ENCODE measurements at regions not wholly inside any gene's neighbourhood (a gene's known extent, or its start where the extent isn't known, plus 50 kb on each side); places are given as distances from the start of the nearest gene placed in this dataset.

DNA sequence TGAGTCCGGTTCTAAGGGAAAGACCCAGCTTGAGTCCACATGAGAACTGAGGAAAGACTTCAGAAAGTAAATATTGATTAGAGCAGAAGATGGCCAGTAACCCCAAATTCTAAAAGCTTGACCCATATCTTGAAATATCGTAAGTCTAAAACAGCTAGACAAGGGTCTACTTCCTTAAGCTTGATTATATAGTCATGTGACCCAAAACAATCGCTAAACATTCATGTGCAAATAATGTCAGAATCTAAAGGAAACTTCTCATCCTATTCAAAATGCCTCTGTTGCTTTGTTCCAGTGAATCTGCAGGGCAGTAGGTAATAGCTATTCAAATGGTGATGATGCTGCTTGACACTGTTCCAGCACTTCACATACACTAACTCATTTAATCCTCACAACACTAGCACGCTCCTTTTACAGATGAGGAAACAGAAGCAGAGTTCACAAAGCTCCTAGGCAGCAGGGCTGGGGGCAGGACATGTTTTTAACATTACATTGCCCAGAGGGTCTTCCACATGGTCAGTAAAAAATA, 52.6 kb downstream of the TCF20 start:
- DNase-seq (ENCODE audit: low spot score in 2 of 2), result peak; percentile 75 to 99
- H3K4me1 ChIP-seq, result peaks cover 24% of the 10 kb centered on the region
- no peak overlapping the region for H3K4me3 ChIP-seq
- H3K9me3 ChIP-seq, result no peaks in the 10 kb centered on the region
- in situ Hi-C loops (cut with MboI; ENCODE audit: low sequenced_read_pairs), result no loop called here
- no peaks in the 10 kb centered on the region for H3K27me3 ChIP-seq (ENCODE audit: low read depth)
- H3K36me3 ChIP-seq (replicated peaks), result peaks cover 26% of the 10 kb centered on the region

DNA sequence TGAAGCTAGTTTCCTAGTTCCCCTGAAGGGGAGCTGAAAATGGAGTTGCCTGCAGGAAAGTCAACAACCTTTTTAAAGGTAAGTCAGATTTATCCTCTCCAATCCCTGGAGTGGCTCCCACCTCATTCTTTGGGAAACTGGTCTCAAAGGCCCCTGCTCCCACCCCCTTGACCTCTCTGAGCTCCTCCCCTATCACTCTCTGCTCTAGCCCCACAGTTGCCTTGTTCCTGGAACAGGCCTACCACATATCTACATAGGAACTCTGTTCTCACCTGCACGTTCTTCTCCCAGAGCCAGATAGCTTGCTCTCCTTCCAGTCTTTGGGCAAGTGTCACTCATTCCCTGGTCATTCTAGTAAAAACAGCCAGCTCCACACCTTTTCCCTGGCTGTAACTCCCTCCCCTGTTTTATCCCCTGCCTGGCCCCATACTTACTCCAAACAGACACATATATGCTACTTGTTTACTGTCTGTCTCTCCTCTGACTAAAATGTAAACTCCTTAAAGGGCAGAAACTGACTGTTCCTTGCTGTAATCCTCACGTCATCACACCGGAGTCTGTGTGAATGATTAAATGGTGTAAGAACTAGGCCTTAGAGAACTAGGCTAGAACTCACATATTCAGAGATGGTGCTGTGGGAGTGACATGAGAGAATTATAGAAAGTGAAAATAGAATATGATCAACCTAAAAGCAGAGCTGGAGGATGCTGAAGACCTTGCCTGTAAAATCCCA, 53.3 kb downstream of the TCF20 start:
- H3K4me3 ChIP-seq, result no peak overlapping the region
- DNase-seq (ENCODE audit: low spot score in 2 of 2), result no peak
- in situ Hi-C loops (cut with MboI; ENCODE audit: low sequenced_read_pairs), result no loop called here

DNA sequence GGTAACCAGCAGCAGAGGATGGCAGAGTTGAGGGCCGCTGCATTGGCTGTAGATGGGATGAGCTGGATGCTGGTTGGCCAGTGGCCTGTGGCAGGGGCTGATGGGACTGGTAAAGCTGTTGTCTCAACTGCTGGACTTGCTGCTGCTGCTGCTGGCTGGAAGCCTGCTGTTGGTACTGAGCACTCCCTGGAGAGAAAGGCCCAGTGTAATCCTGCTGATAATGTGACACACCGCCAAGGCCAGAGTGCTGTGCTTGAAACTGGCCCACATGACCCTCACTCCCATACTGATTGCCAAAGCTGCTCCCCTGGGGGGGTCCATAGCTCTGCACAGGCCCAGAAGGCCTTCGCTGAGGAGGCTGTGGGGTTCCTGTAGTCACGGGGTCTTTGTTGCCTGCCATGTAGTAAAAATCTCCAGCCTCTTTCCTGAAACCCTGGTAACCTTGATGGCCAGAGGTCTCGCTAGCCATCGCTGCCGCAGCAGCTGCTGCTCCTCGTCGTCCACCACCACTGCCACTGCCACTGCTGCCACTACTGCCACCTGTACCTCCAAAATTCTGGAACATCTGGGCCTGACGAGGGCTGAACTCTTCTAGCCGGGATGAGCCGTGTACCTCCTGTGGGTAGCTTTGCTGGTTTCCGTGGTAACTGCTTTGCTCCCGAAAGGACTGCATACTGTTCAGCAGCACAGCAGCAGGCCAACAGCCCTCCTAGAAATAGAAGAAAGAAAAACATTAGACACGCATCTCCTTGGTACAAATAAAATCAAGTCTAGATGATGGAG, 55.6 kb downstream of the TCF20 start:
- H3K9me3 ChIP-seq, result no peaks in the 10 kb centered on the region
- H3K4me3 ChIP-seq, result no peak overlapping the region
- H3K27me3 ChIP-seq (ENCODE audit: low read depth), result no peaks in the 10 kb centered on the region
- H3K4me1 ChIP-seq, result peaks cover 24% of the 10 kb centered on the region
- DNase-seq (ENCODE audit: low spot score in 2 of 2), result no peak
- in situ Hi-C loops (cut with MboI; ENCODE audit: low sequenced_read_pairs), result no loop called here
- H3K36me3 ChIP-seq (replicated peaks), result peaks cover 45% of the 10 kb centered on the region

More for the DNA sequence above, 53.3 kb downstream of the TCF20 start:
- Histone ChIP-seq H3K27me3 (ENCODE audit: low read depth) (no peaks in the 10 kb centered on the region), H3K4me1 (peaks cover 24% of the 10 kb centered on the region), H3K36me3 (replicated peaks) (peaks cover 31% of the 10 kb centered on the region), H3K9me3 (no peaks in the 10 kb centered on the region)

DNA sequence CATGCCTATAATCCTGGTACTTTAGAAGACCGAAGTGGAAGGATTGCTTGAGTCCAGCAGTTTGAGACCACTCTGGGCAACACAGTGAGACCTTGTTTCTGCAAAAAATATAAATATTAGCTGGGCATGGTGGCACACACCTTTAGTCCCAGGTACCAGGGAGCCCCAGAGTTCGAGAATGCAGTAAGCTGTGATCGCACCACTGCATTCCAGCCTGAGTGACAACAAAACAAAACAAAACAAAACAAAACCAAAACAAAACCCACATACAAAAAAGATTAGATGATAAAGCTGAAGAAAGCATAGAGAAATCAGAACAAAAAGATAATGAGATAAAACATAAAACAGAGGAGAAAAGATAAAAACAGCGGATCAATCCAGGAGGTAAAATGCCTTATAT, 62.1 kb downstream of the TCF20 start:
- Histone ChIP-seq H3K9me3 (no peaks in the 10 kb centered on the region), H3K36me3 (replicated peaks) (peaks cover 28% of the 10 kb centered on the region)
- in situ Hi-C loops (cut with MboI; ENCODE audit: low sequenced_read_pairs), result no loop called here

DNA sequence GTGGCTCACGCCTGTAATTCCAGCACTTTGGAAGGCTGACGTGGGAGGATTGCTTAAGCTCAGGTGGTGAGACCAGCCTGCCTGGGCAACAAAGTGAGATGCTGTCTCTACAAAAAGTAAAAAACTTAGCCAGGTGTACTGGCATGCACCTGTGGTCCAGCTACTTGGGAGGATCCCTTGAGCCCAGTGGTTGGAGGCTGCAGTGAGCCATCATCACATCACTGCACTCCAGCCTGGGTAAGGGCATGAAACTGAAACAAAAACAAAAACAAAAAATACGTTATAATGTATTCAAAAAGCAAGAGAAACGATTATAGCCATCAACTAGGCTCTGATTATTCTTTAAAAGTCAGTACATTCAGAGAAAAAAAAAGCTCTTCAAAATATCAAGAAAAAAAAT, 62.5 kb downstream of the TCF20 start:
- H3K4me3 ChIP-seq, result no peak overlapping the region
- peaks cover 4% of the 10 kb centered on the region; the same call in 1 of the 2 replicates for H3K4me1 ChIP-seq
- H3K27me3 ChIP-seq (ENCODE audit: low read depth), result no peaks in the 10 kb centered on the region
- DNase-seq (ENCODE audit: low spot score in 2 of 2), result no peak
- H3K36me3 ChIP-seq (replicated peaks), result peaks cover 23% of the 10 kb centered on the region
- no peaks in the 10 kb centered on the region for H3K9me3 ChIP-seq
- in situ Hi-C loops (cut with MboI; ENCODE audit: low sequenced_read_pairs), result no loop called here

More for the DNA sequence above, 62.1 kb downstream of the TCF20 start:
- Histone ChIP-seq H3K27me3 (ENCODE audit: low read depth) (no peaks in the 10 kb centered on the region), H3K4me3 (no peak overlapping the region), H3K4me1 (peaks cover 4% of the 10 kb centered on the region; the same call in 1 of the 2 replicates)
- DNase-seq (ENCODE audit: low spot score in 2 of 2), result no peak

DNA sequence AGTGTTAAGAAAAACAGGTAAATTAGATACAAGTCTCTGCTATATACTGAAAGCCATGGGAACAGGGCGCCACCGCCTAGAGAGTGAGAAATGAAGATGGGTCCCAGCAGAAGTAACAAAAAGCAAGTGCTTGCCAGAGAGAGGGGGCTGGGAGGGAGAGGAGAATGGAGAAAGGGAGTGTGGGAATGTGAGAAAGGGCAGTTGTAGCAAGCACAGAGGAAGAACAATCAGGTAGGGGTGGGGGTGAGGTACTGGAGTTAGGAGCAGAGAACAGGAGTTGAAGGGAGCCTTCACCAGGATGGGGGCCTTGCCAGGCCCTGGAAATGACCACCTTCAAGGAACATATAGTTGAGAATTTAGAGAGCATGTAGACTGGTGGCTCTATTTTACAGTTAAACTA, 66.8 kb downstream of the TCF20 start:
- no peaks in the 10 kb centered on the region for H3K27me3 ChIP-seq (ENCODE audit: low read depth)
- in situ Hi-C loops (cut with MboI; ENCODE audit: low sequenced_read_pairs), result no loop called here
- peaks cover 2% of the 10 kb centered on the region; the same call in 1 of the 2 replicates for H3K4me1 ChIP-seq
- H3K4me3 ChIP-seq, result no peak overlapping the region
- 0 out of 2 replicates have a peak, but pooled peaks cover 4% of the 10 kb centered on the region for H3K36me3 ChIP-seq (replicated peaks)
- H3K9me3 ChIP-seq, result no peaks in the 10 kb centered on the region
- DNase-seq (ENCODE audit: low spot score in 2 of 2), result no peak

DNA sequence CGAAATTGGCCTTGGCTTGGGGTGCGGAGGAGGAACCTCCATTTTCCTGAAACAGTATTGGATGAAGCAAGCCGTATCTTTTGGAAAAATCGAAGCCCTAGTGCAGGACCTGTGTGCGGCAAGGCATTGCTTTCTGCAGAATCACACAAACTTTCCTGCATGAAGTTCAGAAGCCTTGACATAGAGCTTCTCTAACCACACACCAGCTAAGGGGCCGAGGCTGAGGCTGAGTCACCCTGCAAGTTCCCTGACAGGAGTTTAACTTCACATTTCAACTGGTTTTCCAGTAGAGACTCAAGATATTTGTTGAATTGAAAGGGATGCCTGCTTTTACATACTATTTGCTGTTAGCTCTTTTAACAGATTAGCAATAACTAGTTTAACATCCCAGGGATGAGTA, 67.8 kb downstream of the TCF20 start:
- Histone ChIP-seq H3K9me3 (no peaks in the 10 kb centered on the region), H3K27me3 (ENCODE audit: low read depth) (no peaks in the 10 kb centered on the region), H3K4me3 (no peak overlapping the region), H3K36me3 (replicated peaks) (0 out of 2 replicates have a peak, but pooled peaks cover 4% of the 10 kb centered on the region), H3K4me1 (no peaks in the 10 kb centered on the region)
- no peak for DNase-seq (ENCODE audit: low spot score in 2 of 2)
- in situ Hi-C loops (cut with MboI; ENCODE audit: low sequenced_read_pairs), result no loop called here

DNA sequence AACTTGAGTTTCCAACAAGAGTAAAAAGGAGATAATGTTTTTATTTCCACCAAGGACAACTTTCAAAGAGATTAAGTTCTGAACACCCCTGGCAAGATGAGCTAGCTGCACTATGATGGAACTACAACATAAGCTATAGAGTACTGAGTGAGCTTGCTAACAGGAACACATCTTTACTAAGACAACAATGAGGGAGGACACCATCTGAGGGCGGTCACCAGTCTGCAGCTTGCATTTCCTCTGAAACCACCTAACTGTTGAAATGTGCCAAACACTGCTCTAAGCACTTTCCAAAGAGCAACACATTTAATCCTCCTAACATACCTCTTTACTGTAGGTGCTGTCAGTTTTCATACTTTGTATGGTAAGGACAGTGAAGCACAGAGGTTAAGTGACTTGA, 68.4 kb downstream of the TCF20 start:
- no peak for DNase-seq (ENCODE audit: low spot score in 2 of 2)
- Histone ChIP-seq H3K4me3 (no peak overlapping the region), H3K27me3 (ENCODE audit: low read depth) (no peaks in the 10 kb centered on the region), H3K4me1 (no peaks in the 10 kb centered on the region), H3K36me3 (replicated peaks) (0 out of 2 replicates have a peak, but pooled peaks cover 4% of the 10 kb centered on the region), H3K9me3 (no peaks in the 10 kb centered on the region)
- in situ Hi-C loops (cut with MboI; ENCODE audit: low sequenced_read_pairs), result no loop called here

DNA sequence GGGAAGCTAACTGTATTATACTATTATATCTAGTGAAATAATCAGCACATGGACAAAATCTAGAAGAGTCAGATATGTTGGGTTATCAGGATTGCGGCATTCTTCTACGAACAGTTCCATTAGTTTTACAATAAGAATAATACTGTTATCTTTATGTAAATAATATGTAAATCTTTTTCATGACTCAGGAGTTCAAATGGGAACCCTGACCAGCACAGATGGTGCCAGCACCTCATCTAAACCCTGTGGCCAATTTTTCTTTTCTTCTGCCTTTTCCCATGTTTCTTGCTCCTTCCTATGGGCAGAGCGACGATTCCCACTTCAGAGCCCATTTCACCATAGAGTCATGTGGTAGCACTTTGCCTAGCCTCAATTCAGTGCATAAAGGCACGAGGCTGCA, 68.4 kb upstream of the CYP2D6 start:
- Histone ChIP-seq H3K4me3 (no peak overlapping the region), H3K27me3 (ENCODE audit: low read depth) (no peaks in the 10 kb centered on the region), H3K9me3 (no peaks in the 10 kb centered on the region), H3K36me3 (replicated peaks) (no peaks in the 10 kb centered on the region; the same call in 1 of the 2 replicates), H3K4me1 (no peaks in the 10 kb centered on the region)
- no peak for DNase-seq (ENCODE audit: low spot score in 2 of 2)
- in situ Hi-C loops (cut with MboI; ENCODE audit: low sequenced_read_pairs), result no loop called here

DNA sequence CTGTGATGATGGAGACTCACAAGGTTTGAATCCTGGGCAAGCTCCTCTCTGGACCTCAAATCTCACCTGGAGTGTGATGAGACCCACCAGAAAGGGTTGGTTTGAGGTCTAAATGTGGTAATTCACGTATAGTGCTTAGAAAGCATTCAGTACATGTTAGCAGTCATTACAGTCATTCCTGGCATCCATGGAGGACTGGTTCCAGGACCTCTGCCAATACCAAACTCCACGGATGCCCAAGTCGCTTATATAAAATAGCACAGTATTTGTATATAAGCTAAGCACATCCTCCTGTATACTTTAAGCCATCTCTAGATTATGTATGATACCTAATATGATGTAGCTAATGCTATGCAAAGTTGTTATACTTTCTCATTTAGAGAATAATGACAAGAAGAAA, 67.6 kb upstream of the CYP2D6 start:
- H3K27me3 ChIP-seq (ENCODE audit: low read depth), result no peaks in the 10 kb centered on the region
- no peaks in the 10 kb centered on the region for H3K4me1 ChIP-seq
- H3K36me3 ChIP-seq (replicated peaks), result no peaks in the 10 kb centered on the region; the same call in 1 of the 2 replicates
- no peaks in the 10 kb centered on the region for H3K9me3 ChIP-seq
- no peak overlapping the region for H3K4me3 ChIP-seq
- no peak for DNase-seq (ENCODE audit: low spot score in 2 of 2)
- in situ Hi-C loops (cut with MboI; ENCODE audit: low sequenced_read_pairs), result no loop called here

DNA sequence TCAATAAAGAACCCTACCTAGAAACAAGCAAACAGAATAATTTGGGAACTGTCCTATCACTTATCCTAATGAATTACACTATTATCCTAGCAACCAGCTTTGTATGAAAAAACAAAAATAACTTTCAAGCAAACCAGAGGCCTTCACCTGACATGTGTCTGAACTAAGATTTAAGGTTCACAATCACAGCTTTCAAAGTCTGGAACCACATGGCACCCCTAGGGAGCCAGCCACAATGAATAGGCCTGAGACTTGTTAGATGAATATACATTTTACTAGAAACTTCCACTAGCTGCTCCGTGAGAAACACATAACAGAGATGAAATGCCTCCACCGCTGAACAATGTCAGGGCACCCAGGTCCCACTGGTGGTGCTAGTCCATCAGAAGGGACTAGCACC, 65.8 kb upstream of the CYP2D6 start:
- Histone ChIP-seq H3K4me3 (no peak overlapping the region), H3K27me3 (ENCODE audit: low read depth) (no peaks in the 10 kb centered on the region), H3K4me1 (no peaks in the 10 kb centered on the region), H3K36me3 (replicated peaks) (no peaks in the 10 kb centered on the region; the same call in 1 of the 2 replicates), H3K9me3 (no peaks in the 10 kb centered on the region)
- in situ Hi-C loops (cut with MboI; ENCODE audit: low sequenced_read_pairs), result no loop called here
- no peak for DNase-seq (ENCODE audit: low spot score in 2 of 2)

DNA sequence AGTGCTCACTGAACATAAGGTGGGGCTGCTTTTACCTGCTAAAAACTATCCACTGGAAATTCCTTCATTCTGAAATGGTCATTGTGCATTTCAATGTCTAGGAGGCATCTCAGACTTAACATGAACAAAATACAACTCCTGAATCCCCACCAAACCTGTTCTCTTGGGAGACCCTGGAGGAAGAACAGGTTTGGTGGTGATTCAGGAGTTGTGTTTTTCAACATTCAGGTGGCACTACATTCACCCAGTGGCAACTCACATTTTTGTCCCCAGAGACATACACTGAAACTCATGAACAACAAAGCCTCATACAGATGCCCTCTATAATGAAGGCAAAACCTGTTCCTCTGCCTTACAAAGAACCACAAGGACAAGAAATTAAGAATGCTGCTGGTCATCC, 64.3 kb upstream of the CYP2D6 start:
- in situ Hi-C loops (cut with MboI; ENCODE audit: low sequenced_read_pairs), result no loop called here

DNA sequence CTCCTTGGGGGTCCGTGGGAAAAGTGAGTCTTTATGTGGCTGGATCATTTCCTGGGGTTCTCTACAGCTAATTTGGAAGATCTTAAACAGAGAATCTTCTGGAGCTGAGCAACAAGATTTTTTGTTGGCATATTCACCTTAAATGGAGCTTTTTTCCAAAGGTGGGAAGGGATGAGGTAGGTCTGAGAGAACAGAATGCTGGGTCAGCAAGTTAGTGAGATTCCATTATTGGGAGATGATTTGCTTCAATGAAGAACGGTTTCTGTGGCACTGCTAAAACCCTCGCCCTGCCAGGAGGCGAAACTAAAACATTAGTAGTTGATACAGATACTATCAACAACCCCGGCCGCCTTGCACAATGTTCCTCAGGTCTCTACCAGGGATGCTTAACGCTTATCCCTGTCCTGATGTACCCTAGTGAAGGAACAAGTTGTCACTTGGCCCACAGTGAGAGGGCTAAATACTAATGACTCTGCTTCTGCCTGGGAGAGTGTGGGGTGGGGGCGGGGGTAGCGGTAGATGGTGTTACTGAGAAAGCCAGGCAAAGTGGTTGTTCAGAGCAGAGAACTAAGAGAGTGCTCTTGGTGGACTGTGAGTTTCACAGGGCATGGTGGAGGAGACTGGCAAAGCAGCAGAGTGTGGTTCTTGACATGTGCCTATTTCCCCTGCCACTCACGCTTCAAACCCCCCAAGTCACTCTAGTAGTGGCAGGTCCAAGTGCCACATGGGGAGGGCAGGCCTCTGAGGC, 63.7 kb upstream of the CYP2D6 start:
- no peaks in the 10 kb centered on the region for H3K27me3 ChIP-seq (ENCODE audit: low read depth)
- in situ Hi-C loops (cut with MboI; ENCODE audit: low sequenced_read_pairs), result no loop called here
- no peaks in the 10 kb centered on the region for H3K4me1 ChIP-seq
- no peaks in the 10 kb centered on the region for H3K9me3 ChIP-seq
- no peak overlapping the region for H3K4me3 ChIP-seq
- DNase-seq (ENCODE audit: low spot score in 2 of 2), result no peak
- H3K36me3 ChIP-seq (replicated peaks), result no peaks in the 10 kb centered on the region; the same call in 1 of the 2 replicates

More for the DNA sequence above, 64.3 kb upstream of the CYP2D6 start:
- Histone ChIP-seq H3K36me3 (replicated peaks) (no peaks in the 10 kb centered on the region; the same call in 1 of the 2 replicates), H3K4me3 (no peak overlapping the region), H3K4me1 (no peaks in the 10 kb centered on the region), H3K9me3 (no peaks in the 10 kb centered on the region), H3K27me3 (ENCODE audit: low read depth) (no peaks in the 10 kb centered on the region)
- DNase-seq (ENCODE audit: low spot score in 2 of 2), result no peak

All from HAP-1 (cell line).